Bronchial epithelial cell (primary cell): ENCODE measurements at regions not wholly inside any gene's neighbourhood (a gene's known extent, or its start where the extent isn't known, plus 50 kb on each side); places are given as distances from the start of the nearest gene placed in this dataset.

Experiments
- DNase-seq: peaks from one replicate; pipeline ENCODE4 v3.0.0-alpha.2; 2010; ENCODE audit warnings: low read depth
- FAIRE-seq: peaks from 2 replicates; lab custom pipeline; 2011; peaks lifted over from hg19 to GRCh38; lab: Jason Lieb, UNC
- H3K27me3 ChIP-seq: 2 replicates; pipeline ENCODE4 v1.5.1; 2011; ENCODE audit warnings: low read length; ENCODE audit not compliant: control insufficient read depth, insufficient read depth
- H3K36me3 ChIP-seq: 2 replicates; pipeline ENCODE4 v1.5.1; 2011; ENCODE audit warnings: low read length; ENCODE audit not compliant: control insufficient read depth, insufficient read depth
- H3K4me3 ChIP-seq: 2 replicates; pipeline ENCODE4 v1.5.1; 2011; ENCODE audit warnings: mild to moderate bottlenecking, low read depth, low read length, control low read depth
- TF ChIP-seq, protein P1 (sequence below): IDR thresholded peaks from 2 replicates; pipeline ENCODE4 v1.5.1; 2011; ENCODE audit warnings: mild to moderate bottlenecking, moderate library complexity, low read length, control low read depth, inconsistent platforms; ENCODE audit not compliant: insufficient read depth, severe bottlenecking

GRCh38 chr9:79195879-79196278, 375.9 kb upstream of the TLE4 start:
- Histone ChIP-seq H3K36me3 (no peaks in the 10 kb centered on the region), H3K4me3 (no peak overlapping the region), H3K27me3 (no peaks in the 10 kb centered on the region)
- FAIRE-seq = no peak
- TF ChIP-seq, protein P1, sequence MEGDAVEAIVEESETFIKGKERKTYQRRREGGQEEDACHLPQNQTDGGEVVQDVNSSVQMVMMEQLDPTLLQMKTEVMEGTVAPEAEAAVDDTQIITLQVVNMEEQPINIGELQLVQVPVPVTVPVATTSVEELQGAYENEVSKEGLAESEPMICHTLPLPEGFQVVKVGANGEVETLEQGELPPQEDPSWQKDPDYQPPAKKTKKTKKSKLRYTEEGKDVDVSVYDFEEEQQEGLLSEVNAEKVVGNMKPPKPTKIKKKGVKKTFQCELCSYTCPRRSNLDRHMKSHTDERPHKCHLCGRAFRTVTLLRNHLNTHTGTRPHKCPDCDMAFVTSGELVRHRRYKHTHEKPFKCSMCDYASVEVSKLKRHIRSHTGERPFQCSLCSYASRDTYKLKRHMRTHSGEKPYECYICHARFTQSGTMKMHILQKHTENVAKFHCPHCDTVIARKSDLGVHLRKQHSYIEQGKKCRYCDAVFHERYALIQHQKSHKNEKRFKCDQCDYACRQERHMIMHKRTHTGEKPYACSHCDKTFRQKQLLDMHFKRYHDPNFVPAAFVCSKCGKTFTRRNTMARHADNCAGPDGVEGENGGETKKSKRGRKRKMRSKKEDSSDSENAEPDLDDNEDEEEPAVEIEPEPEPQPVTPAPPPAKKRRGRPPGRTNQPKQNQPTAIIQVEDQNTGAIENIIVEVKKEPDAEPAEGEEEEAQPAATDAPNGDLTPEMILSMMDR = no peak
- DNase-seq = peak; percentile 28

GRCh38 chr9:79196606-79197005, 375.2 kb upstream of the TLE4 start:
- TF ChIP-seq, protein P1 = no peak
- Histone ChIP-seq H3K36me3 (no peaks in the 10 kb centered on the region), H3K4me3 (no peak overlapping the region), H3K27me3 (no peaks in the 10 kb centered on the region)
- DNase-seq (no peak), FAIRE-seq (no peak)

GRCh38 chr9:79200336-79200735, 371.4 kb upstream of the TLE4 start:
- TF ChIP-seq, protein P1 = no peak
- Histone ChIP-seq H3K4me3 (no peak overlapping the region), H3K36me3 (no peaks in the 10 kb centered on the region), H3K27me3 (no peaks in the 10 kb centered on the region)
- FAIRE-seq (no peak), DNase-seq (no peak)

DNA sequence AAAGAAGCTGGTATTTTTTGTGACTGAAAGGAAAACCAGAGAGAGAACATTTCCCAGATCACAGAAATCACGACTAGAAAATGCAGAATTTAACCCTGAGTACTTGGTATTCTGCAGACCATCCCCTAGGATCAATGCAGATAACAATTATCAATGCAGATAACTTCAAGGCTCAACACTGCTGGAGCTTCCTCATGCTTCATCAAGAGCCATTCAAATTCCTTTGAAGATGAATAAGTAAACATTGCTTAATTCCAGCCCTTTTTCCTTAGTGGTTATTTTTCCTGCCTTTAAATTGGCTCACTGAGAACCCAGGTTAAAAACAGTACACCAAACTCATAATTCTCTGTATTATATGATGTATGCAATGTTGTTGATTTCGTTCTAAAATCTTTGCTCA, 370.1 kb upstream of the TLE4 start:
- FAIRE-seq = no peak
- no peaks in the 10 kb centered on the region for H3K27me3 ChIP-seq
- no peaks in the 10 kb centered on the region for H3K36me3 ChIP-seq

DNA sequence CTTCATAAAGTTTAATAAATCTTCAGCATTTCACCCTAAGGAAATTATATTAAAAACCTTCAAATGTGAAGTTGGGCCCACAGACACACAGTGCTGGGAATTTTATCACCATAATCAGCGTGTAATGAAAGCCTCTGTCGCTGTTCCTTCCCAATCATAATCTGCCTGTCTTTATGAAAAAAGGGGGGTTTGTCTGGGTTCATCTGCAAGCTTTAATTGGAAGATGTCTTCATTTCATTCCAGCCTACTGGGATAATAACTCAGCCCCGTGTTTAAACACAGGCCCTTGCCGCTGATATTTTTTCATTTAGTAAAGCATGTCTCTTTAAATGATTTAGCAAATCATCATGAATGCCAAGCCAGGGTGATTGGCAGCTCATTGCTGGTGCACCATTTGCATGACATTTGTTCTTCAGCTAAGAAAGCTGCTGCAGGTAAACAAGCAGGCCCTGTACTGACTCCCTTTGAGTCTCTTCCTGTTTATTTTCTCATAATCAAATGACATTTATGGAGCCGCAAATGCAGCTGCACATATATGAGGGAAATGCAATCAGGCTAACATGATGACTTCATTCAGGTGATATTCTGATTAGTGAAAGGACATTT, 362.9 kb upstream of the TLE4 start:
- FAIRE-seq = no peak
- TF ChIP-seq, protein P1 = no peak
- no peaks in the 10 kb centered on the region for H3K36me3 ChIP-seq
- DNase-seq = no peak
- no peaks in the 10 kb centered on the region for H3K27me3 ChIP-seq
- no peak overlapping the region for H3K4me3 ChIP-seq

More for the DNA sequence above, 370.1 kb upstream of the TLE4 start:
- DNase-seq = peak; percentile 28
- H3K4me3 ChIP-seq = no peak overlapping the region
- TF ChIP-seq, protein P1 = no peak

GRCh38 chr9:79210541-79211243, 361.1 kb upstream of the TLE4 start:
- Histone ChIP-seq H3K27me3 (no peaks in the 10 kb centered on the region), H3K4me3 (no peak overlapping the region), H3K36me3 (no peaks in the 10 kb centered on the region)
- DNase-seq (no peak), FAIRE-seq (no peak)
- TF ChIP-seq, protein P1 = no peak
